GM12878 (cell line): ENCODE measurements at regions not wholly inside any gene's neighbourhood (a gene's known extent, or its start where the extent isn't known, plus 50 kb on each side); places are given as distances from the start of the nearest gene placed in this dataset.

Experiments
- CTCF ChIP-seq, 3 experiments: IDR thresholded peaks in 2 of 3; conservative IDR thresholded peaks in 1 of 3; 2 replicates each; pipeline ENCODE4 v1.5.1; 2011; ENCODE audit warnings: low read depth in 3 of 3, low read length in 3 of 3, mild to moderate bottlenecking in 3 of 3, control low read depth in 2 of 3, moderate library complexity in 2 of 3, inconsistent platforms in 1 of 3, mixed read lengths in 1 of 3; ENCODE audit not compliant: control insufficient read depth in 2 of 3, insufficient read depth in 1 of 3; ENCODE audit errors: extremely low read depth in 1 of 3
- SMC3 ChIP-seq: IDR thresholded peaks from 2 replicates; pipeline ENCODE4 v1.6.1; 2011; ENCODE audit warnings: low read length, improper control_type of control experiment, borderline replicate concordance

GRCh38 chr17:52995881-52996280 is 826.8 kb upstream of the KIF2B start:
- TF ChIP-seq CTCF (IDR thresholded peaks at IDR 0.05 in 2 of 3, conservative IDR thresholded peaks at IDR 0.05 in 1 of 3; ENCODE audit: control insufficient read depth in 2 of 3, extremely low read depth in 1 of 3, insufficient read depth in 1 of 3, low read depth in 3 of 3, low read length in 3 of 3) (no peak), SMC3 (no peak)
